GM19328 (cell line): ENCODE measurements at regions not wholly inside any gene's neighbourhood (a gene's known extent, or its start where the extent isn't known, plus 50 kb on each side); places are given as distances from the start of the nearest gene placed in this dataset.

ENCODE experiments used
- ATAC-seq: cut with Tn5 transposase; IDR thresholded peaks from one replicate; pipeline ENCODE4 v1.9.1; 2021; ENCODE audit warnings: mild to moderate bottlenecking, moderate library complexity; ENCODE audit not compliant: unreplicated experiment

DNA sequence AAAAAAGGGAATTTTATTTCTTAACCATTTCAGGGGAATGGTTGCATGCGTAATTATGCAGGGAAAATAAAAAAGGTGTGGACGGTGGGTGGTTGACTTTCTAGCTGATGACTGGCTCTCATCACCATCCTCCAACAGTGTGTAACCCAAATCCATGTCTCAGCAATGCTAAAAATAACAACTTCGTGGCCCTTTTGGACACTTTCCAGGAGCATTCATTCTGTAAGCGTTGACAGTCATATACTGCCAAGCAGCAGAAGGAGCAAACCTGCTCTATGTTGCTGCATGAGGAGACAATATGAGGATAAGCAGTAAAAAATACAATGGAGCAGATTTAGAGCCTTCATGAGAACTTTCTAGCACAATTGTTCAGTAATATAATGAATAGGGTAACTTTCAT is 189.1 kb downstream of the ANXA2 start:
- ATAC-seq: no peak

DNA sequence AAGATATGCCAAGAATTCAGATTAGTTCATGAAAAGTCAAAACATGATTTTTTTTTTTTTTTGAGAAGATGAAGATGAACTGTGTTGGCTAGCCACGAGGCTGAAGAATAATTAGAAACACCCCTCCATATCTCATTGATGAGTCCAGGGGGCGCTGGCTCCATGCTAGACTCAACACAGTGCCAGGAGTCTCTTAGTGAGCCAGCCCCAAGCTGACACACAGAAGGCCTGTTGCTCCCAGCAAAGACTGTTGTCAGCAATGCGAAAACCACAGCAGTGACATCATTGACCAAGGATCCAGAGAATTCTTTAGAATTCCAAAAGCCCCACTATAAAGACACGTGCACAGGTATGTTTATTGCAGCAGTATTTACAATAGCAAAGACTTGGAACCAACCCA is 185.2 kb downstream of the ANXA2 start:
- ATAC-seq: no peak

DNA sequence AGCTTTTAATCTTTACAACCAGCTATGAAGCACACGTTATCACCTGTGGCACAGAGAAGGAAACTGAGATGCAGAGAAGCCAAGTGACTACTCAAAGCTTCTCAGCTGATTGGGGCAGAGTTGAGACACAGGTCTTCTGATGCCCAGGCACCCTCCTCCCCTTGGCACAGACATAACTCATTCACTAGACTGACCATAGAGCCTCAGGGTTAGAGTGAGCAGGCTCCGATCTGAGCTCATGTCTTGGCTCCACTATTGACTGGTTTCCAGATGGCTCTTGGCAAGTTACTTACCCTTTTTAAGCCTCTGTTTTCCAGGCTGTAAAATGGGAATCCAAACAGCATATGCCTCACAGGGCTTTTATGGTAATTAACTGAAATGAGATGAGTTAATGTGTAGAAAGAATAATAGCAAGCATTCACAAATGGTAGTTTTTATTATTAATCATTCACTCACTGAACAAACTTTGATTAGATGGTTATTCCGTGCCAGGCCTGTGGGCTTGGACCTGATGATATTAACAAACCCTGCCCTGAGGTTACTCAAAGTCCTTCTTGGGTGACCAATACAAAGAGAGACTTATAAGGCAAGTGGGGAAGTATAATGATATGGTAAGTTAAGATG is 184.3 kb downstream of the ANXA2 start:
- no peak for ATAC-seq

- no peak for ATAC-seq
Observed at GRCh38 chr15:60214201-60214600, 183.6 kb downstream of the ANXA2 start.

GRCh38 chr15:60215225-60215963 is 182.4 kb downstream of the ANXA2 start:
- ATAC-seq: no peak

GRCh38 chr15:60217161-60217560 is 180.6 kb downstream of the ANXA2 start:
- ATAC-seq: no peak

GRCh38 chr15:60218256-60218655 is 179.5 kb downstream of the ANXA2 start:
- no peak for ATAC-seq

DNA sequence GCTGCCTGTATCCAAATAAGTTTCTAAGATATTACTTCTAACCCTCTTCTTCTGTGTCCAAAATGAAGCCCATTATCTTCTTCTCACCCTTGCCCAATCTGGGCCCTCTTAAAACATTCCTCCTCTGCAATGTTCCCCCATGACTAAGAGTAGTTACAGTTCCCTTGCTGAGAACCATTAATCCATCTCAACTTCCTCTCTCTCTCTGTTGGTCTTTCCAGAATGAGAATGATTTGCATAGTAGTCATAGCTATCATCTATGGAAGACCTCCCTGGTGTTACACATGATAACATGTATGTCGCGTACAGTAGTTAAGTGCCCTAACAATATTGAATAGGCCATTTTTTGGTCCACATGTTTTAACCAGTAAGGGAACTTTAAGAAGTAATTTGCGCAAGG is 177.9 kb downstream of the ANXA2 start:
- no peak for ATAC-seq

DNA sequence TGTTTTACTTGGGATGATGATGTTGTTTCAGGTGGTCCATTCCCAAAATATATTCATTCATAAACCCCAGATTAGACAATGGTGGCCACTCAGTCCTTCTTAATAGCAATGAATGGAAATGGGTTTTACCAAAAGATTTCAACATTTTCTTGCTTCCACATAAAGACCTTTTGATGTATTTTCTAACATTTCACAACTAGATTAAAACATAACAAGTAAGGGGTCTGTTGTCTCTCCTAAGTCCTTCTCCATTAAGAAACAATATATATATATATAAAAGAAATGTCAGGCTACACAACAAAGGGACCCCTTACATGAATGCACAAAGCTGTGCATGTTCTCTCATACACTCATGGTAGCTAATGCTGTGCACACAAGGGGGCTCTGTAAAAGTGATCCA is 176.4 kb downstream of the ANXA2 start:
- ATAC-seq: no peak

- no peak for ATAC-seq
Observed at GRCh38 chr15:60222404-60222803, 175.4 kb downstream of the ANXA2 start.

DNA sequence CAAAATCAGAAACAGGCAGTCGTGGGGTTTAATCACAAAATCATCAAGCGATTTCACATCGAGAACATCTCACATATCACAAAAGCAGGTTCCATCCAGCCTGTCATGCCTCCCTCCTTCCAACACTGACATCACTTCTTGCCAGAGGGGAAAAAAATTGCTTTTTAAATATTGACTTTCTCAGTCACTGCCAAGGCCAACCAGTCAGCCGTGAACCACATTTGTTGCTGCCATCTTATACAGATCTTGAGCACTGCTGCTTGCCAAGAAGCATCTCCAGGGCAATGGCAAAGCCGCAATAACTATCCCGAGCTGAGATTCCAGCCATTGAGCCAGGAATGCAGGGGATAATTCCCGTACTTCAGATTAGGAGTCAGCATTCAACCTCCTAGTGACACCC is 174.6 kb downstream of the ANXA2 start:
- no peak for ATAC-seq

DNA sequence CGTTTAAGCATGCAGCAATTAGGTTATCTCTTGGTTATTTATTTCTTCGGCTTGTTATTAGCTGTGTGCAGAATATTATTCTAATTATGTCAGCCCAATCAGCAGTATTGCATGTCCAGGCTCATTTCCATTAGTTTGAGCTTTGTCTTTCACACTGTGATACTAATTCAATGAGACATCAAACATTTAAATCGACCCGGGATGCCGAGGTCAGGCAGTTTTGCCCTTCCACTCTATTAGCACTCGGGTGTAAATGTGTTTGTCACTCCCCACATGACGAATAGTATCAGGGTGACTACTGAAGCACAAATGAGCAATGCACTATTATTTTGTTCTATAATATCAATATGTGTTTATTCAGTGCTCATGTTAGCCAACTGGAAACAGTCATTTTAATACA is 170.9 kb downstream of the ANXA2 start:
- no peak for ATAC-seq

DNA sequence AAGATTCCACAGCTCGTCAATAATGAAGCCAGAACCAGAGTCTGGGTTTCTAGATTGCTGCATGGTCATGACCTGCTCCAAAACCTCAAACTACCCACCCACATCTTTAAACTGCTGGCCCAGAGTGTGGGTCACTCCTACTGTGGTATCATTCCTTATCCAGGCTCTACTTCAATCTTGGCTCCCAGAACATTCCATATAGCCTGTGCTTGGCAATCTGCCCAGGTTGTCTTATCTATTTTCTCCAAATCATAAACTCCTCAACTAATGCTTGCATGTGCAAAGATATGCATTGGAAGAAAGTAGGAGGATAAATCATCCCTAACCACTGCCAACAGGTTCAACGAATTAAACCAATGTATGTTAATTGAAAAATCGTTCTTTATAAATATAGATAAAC is 169.7 kb downstream of the ANXA2 start:
- ATAC-seq: no peak

GRCh38 chr15:60228619-60229018 is 169.2 kb downstream of the ANXA2 start:
- ATAC-seq: no peak

GRCh38 chr15:60235951-60236710 is 161.7 kb downstream of the ANXA2 start:
- ATAC-seq: no peak

- ATAC-seq: no peak
Observed at GRCh38 chr15:60237446-60237845, 160.3 kb downstream of the ANXA2 start.

DNA sequence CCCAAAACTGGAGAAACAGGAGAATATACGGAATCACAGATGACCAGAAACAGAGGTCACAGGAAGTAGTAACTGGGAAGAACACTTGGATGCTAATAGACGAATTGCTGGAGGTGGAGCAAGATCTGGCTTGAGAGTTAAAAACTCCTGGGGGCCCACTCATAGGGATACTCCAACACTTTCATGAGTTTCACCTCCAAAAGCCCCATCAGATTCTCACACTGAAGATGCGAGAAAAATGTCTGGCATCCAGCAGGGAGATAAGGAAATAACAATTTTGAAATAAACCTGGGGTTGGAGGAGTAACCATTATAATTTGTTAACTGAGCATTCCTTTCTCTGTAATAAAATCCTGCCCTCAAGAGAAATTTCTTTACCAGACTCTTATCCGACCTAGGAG is 154.0 kb downstream of the ANXA2 start:
- ATAC-seq: no peak

- no peak for ATAC-seq
Observed at GRCh38 chr15:60244813-60245212, 153.0 kb downstream of the ANXA2 start.

GRCh38 chr15:60250316-60250715 is 147.5 kb downstream of the ANXA2 start:
- ATAC-seq: no peak

DNA sequence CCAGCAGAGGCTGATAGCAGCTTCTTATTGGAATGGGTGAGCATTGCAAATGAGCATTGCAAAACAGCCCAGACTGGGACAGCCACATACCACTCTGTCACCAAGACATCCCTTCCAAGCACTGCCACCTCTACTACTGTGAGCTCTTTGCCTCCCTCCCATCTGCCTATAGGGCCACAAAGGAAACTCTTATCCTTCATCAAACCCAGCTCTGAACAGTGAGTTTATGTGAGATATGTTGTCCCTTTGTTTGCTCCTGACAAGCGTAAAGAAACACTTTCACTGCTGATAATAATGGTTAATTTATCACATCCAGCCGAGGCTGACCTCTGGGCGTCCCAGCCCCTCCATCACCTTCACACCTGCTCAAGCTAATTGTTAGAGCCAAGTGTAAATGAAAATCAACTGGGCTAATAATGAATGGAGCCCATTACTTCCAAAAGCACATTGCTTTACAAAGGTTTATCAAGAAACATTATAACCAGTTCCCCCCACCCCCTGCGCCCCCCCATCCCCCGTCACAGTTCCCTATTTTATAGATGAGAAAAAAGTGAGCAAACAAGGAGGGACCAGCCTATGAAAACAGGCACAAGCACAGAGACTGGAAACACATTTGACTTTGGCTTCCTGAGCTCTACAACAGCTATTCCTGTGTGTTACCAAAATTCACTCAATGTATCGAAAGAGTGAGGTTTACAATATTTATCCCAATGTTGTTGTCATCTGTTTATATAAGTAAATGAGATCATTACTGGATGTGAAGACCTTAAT is 146.3 kb downstream of the ANXA2 start:
- ATAC-seq: no peak

DNA sequence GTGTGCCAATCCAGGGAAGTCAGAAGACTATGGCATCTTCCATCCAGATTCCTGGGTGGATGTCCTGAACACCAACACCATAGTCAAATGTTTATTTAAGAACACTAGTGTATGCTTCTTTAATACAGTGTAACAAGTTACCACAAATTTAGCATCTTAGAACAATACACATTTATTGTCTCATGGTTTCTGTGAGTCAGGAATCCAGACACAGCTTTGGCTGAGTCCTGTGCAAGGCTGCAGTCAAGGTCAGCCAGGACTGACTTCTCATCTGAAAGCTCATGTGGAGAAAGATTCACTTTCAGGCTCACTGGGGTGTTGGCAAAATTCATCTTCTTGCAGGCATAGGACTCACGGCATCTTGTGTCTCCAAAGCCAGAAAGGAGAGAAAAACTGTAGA is 143.4 kb downstream of the ANXA2 start:
- no peak for ATAC-seq
